Liver (tissue), 8 donors: ENCODE measurements at regions not wholly inside any gene's neighbourhood (a gene's known extent, or its start where the extent isn't known, plus 50 kb on each side); places are given as distances from the start of the nearest gene placed in this dataset.

Experiments
- DNase-seq: peaks from one replicate; pipeline ENCODE4 v3.0.0-alpha.2; 2017; ENCODE audit warnings: low spot score
- H3K27ac ChIP-seq, 2 donors: one replicate each; pipeline ENCODE4 v1.7.0; 2013; ENCODE audit warnings: inconsistent platforms in 2 of 2, low read length in 2 of 2, control low read depth in 1 of 2, low read depth in 1 of 2, mild to moderate bottlenecking in 1 of 2
- H3K27me3 ChIP-seq, 4 donors: one replicate each; pipeline versions ENCODE4 v1.6.1 to v1.7.0; 2013; ENCODE audit warnings: low read length in 3 of 4, inconsistent platforms in 1 of 4, mild to moderate bottlenecking in 1 of 4, moderate library complexity in 1 of 4; ENCODE audit not compliant: control insufficient read depth in 4 of 4, insufficient read depth in 4 of 4
- H3K36me3 ChIP-seq, 4 donors: one replicate each; pipeline versions ENCODE4 v1.6.1 to v1.7.0; 2013; ENCODE audit warnings: low read length in 3 of 4, mild to moderate bottlenecking in 3 of 4, low read depth in 1 of 4, moderate library complexity in 1 of 4; ENCODE audit not compliant: control insufficient read depth in 4 of 4, insufficient read depth in 3 of 4
- H3K4me1 ChIP-seq, 4 donors: one replicate each; pipeline versions ENCODE4 v1.6.1 to v1.7.0; 2013; ENCODE audit warnings: low read length in 3 of 4, mild to moderate bottlenecking in 3 of 4, moderate library complexity in 1 of 4; ENCODE audit not compliant: control insufficient read depth in 4 of 4, insufficient read depth in 4 of 4
- H3K4me3 ChIP-seq, 3 donors: one replicate each; pipeline versions ENCODE4 v1.6.1 to v1.7.0; 2013; ENCODE audit warnings: low read length in 3 of 3, control low read depth in 1 of 3, low read depth in 1 of 3, mild to moderate bottlenecking in 1 of 3
- H3K9ac ChIP-seq, 2 donors: one replicate each; pipeline ENCODE4 v1.7.0; 2013; ENCODE audit warnings: low read length in 2 of 2, mild to moderate bottlenecking in 2 of 2, moderate library complexity in 2 of 2, control low read depth in 1 of 2, low read depth in 1 of 2
- H3K9me3 ChIP-seq, 4 donors: one replicate each; pipeline versions ENCODE4 v1.6.1 to v1.7.0; 2013; ENCODE audit warnings: low read length in 3 of 4; ENCODE audit not compliant: control insufficient read depth in 4 of 4
- FOXA1 ChIP-seq: IDR thresholded peaks from 2 replicates; pipeline ENCODE4 v1.6.1; 2016; ENCODE audit warnings: antibody characterized with exemption
- FOXA2 ChIP-seq: IDR thresholded peaks from 2 replicates; pipeline ENCODE4 v1.6.1; 2016; ENCODE audit warnings: antibody characterized with exemption
- GABPA ChIP-seq, 2 donors: IDR thresholded peaks in 1 of 2; conservative IDR thresholded peaks in 1 of 2; 2 replicates each; pipeline ENCODE4 v1.6.1; 2016; ENCODE audit warnings: antibody characterized with exemption in 2 of 2, mild to moderate bottlenecking in 1 of 2, moderate library complexity in 1 of 2
- HNF4A ChIP-seq, 2 donors: conservative IDR thresholded peaks; 2 replicates each; pipeline ENCODE4 v1.6.1; 2016; ENCODE audit warnings: antibody characterized with exemption in 2 of 2, mild to moderate bottlenecking in 2 of 2
- JUND ChIP-seq, 2 donors: IDR thresholded peaks; 2 replicates each; pipeline ENCODE4 v1.6.1; 2016; ENCODE audit warnings: antibody characterized with exemption in 2 of 2
- NR2F2 ChIP-seq: IDR thresholded peaks from 2 replicates; pipeline ENCODE4 v1.6.1; 2016; ENCODE audit warnings: antibody characterized with exemption
- RAD21 ChIP-seq, 2 donors: IDR thresholded peaks; 2 replicates each; pipeline ENCODE4 v1.6.1; 2016; ENCODE audit warnings: antibody characterized with exemption in 2 of 2, mild to moderate bottlenecking in 2 of 2
- RXRA ChIP-seq, 2 donors: IDR thresholded peaks; 2 replicates each; pipeline ENCODE4 v1.6.1; 2017 to 2018; ENCODE audit warnings: antibody characterized with exemption in 2 of 2, mild to moderate bottlenecking in 1 of 2
- SP1 ChIP-seq: IDR thresholded peaks from 2 replicates; pipeline ENCODE4 v1.6.1; 2018; ENCODE audit warnings: antibody characterized with exemption, mild to moderate bottlenecking
- TAF1 ChIP-seq: conservative IDR thresholded peaks from 2 replicates; pipeline ENCODE4 v1.6.1; 2016; ENCODE audit warnings: antibody characterized with exemption, mild to moderate bottlenecking
- YY1 ChIP-seq: IDR thresholded peaks from 2 replicates; pipeline ENCODE4 v1.6.1; 2016; ENCODE audit warnings: antibody characterized with exemption, mild to moderate bottlenecking
- WGBS: extraction: QIAGEN DNeasy Blood & Tissue Kit; methylation state at CpG from one replicate; pipeline ENCODE4 v1.1.7; 2013; 5-methylcytosine and 5-hydroxymethylcytosine counted together
- TF ChIP-seq, protein P1 (sequence below): IDR thresholded peaks from 2 replicates; pipeline ENCODE4 v1.6.1; 2016; ENCODE audit warnings: antibody characterized with exemption
- TF ChIP-seq, protein P2 (sequence below): IDR thresholded peaks from 2 replicates; pipeline ENCODE4 v1.6.1; 2016; ENCODE audit warnings: antibody characterized with exemption, mild to moderate bottlenecking
- TF ChIP-seq, protein P3 (sequence below): fragments of 150-350 bp; IDR thresholded peaks from 2 replicates; pipeline ENCODE4 v1.5.1; 2017; ENCODE audit warnings: improper control_type of control experiment, low read depth, low read length; ENCODE audit not compliant: missing input control
- TF ChIP-seq, protein P4 (sequence below): IDR thresholded peaks from 2 replicates; pipeline ENCODE4 v1.6.1; 2016; ENCODE audit warnings: antibody characterized with exemption
- donor health status: healthy.
- donor health status: healthy.
- donor health status: healthy.
- donor health status: healthy.
- donor health status: healthy.

DNA sequence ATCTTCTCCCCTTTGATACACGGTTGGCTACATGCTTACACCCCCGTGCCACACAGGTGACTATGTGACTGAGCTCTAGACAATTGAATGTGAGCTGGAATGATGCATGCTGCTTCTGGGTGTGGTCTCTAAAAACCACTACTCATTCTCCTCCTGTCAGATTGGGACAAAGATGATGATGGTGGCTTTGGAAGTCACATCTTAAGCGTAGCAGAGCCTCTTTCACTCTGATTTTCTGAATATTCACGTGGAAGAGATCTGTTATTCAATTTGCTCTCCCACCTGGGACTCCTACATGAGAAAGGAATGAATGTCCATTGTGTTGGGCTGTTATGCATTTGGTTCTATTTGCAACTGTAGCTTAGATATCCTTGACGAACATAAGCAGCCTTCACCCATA lies 763.6 kb upstream of the EEF2KMT start:
- DNase-seq: no peak
- Histone ChIP-seq H3K36me3 (no peaks in the 10 kb centered on the region), H3K9ac (no peak overlapping the region), H3K27me3 (no peaks in the 10 kb centered on the region), H3K4me3 (no peak overlapping the region), H3K27ac (no peak overlapping the region), H3K4me1 (no peaks in the 10 kb centered on the region), H3K9me3 (no peaks in the 10 kb centered on the region)
- TF ChIP-seq RAD21 (IDR thresholded peaks at IDR 0.05) (no peak), GABPA (IDR thresholded peaks at IDR 0.05 in 1 of 2, conservative IDR thresholded peaks at IDR 0.05 in 1 of 2) (no peak), HNF4A (conservative IDR thresholded peaks at IDR 0.05) (no peak), TAF1 (no peak), FOXA1 (no peak), YY1 (no peak), RXRA (IDR thresholded peaks at IDR 0.05) (no peak)
- TF ChIP-seq, protein P1, sequence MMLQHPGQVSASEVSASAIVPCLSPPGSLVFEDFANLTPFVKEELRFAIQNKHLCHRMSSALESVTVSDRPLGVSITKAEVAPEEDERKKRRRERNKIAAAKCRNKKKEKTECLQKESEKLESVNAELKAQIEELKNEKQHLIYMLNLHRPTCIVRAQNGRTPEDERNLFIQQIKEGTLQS: no peak
- WGBS: 47% methylated on average over 5 of the region's 5 CpGs

DNA sequence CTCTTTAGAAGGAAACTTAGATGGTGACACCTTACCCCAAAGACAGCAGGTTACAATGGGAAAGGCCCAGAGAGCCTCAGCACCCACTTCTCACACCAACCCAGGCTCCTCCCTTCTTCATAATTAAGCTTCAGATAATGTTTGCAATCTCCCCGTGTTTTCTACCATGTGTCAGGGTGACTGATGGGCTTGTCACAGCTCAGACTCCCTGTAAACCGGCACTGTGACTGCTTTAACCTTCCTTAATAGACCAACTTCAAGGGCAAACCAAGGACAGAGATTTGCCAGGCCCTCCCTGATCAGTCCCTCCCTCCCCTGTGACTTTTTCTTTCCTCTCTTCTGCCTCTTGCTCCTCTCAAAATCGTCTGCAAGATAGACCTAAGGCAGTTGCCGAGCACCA lies 760.6 kb upstream of the EEF2KMT start:
- Histone ChIP-seq H3K4me1 (no peaks in the 10 kb centered on the region), H3K9ac (no peak overlapping the region), H3K27me3 (no peaks in the 10 kb centered on the region), H3K36me3 (no peaks in the 10 kb centered on the region), H3K27ac (no peak overlapping the region), H3K4me3 (no peak overlapping the region), H3K9me3 (peaks cover 0 to 2% (median 0%) of the 10 kb centered on the region in 4 donors)
- no peak for TF ChIP-seq NR2F2
- no peak for TF ChIP-seq GABPA (IDR thresholded peaks at IDR 0.05 in 1 of 2, conservative IDR thresholded peaks at IDR 0.05 in 1 of 2)
- TF ChIP-seq SP1: no peak
- TF ChIP-seq JUND (IDR thresholded peaks at IDR 0.05): no peak
- TF ChIP-seq FOXA2: no peak
- TF ChIP-seq RAD21 (IDR thresholded peaks at IDR 0.05): no peak
- TF ChIP-seq HNF4A (conservative IDR thresholded peaks at IDR 0.05): no peak
- TF ChIP-seq, protein P1: no peak
- 39% methylated on average over 4 of the region's 4 CpGs for WGBS
- DNase-seq: no peak

DNA sequence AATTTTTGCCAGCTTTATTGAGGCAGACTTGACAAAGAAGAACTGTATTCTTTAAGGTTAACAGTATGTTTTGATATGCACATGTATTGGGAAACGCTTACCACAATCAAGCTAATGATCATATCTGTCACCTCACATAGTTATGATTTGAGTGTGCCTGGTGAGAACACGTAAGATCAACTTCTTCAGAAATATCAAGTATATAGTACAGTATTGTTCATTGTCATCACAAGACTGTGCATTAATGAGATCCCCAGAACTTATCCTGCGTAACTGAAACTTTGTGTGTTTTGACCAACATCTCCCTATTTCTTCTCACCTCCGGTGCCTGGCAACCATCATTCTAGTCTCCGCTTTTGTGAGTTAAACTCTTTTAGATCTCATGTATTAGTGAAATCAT lies 756.4 kb upstream of the EEF2KMT start:
- Histone ChIP-seq H3K4me3 (no peak overlapping the region), H3K27me3 (no peaks in the 10 kb centered on the region), H3K9me3 (peaks cover 0 to 2% (median 0%) of the 10 kb centered on the region in 4 donors), H3K9ac (no peak overlapping the region), H3K27ac (no peak overlapping the region), H3K36me3 (no peaks in the 10 kb centered on the region), H3K4me1 (no peaks in the 10 kb centered on the region)
- TF ChIP-seq GABPA (IDR thresholded peaks at IDR 0.05 in 1 of 2, conservative IDR thresholded peaks at IDR 0.05 in 1 of 2) (no peak), HNF4A (conservative IDR thresholded peaks at IDR 0.05) (no peak), JUND (IDR thresholded peaks at IDR 0.05) (no peak), RAD21 (IDR thresholded peaks at IDR 0.05) (no peak), TAF1 (no peak)
- TF ChIP-seq, protein P2, sequence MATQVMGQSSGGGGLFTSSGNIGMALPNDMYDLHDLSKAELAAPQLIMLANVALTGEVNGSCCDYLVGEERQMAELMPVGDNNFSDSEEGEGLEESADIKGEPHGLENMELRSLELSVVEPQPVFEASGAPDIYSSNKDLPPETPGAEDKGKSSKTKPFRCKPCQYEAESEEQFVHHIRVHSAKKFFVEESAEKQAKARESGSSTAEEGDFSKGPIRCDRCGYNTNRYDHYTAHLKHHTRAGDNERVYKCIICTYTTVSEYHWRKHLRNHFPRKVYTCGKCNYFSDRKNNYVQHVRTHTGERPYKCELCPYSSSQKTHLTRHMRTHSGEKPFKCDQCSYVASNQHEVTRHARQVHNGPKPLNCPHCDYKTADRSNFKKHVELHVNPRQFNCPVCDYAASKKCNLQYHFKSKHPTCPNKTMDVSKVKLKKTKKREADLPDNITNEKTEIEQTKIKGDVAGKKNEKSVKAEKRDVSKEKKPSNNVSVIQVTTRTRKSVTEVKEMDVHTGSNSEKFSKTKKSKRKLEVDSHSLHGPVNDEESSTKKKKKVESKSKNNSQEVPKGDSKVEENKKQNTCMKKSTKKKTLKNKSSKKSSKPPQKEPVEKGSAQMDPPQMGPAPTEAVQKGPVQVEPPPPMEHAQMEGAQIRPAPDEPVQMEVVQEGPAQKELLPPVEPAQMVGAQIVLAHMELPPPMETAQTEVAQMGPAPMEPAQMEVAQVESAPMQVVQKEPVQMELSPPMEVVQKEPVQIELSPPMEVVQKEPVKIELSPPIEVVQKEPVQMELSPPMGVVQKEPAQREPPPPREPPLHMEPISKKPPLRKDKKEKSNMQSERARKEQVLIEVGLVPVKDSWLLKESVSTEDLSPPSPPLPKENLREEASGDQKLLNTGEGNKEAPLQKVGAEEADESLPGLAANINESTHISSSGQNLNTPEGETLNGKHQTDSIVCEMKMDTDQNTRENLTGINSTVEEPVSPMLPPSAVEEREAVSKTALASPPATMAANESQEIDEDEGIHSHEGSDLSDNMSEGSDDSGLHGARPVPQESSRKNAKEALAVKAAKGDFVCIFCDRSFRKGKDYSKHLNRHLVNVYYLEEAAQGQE: no peak
- TF ChIP-seq, protein P3, sequence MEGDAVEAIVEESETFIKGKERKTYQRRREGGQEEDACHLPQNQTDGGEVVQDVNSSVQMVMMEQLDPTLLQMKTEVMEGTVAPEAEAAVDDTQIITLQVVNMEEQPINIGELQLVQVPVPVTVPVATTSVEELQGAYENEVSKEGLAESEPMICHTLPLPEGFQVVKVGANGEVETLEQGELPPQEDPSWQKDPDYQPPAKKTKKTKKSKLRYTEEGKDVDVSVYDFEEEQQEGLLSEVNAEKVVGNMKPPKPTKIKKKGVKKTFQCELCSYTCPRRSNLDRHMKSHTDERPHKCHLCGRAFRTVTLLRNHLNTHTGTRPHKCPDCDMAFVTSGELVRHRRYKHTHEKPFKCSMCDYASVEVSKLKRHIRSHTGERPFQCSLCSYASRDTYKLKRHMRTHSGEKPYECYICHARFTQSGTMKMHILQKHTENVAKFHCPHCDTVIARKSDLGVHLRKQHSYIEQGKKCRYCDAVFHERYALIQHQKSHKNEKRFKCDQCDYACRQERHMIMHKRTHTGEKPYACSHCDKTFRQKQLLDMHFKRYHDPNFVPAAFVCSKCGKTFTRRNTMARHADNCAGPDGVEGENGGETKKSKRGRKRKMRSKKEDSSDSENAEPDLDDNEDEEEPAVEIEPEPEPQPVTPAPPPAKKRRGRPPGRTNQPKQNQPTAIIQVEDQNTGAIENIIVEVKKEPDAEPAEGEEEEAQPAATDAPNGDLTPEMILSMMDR: no peak
- TF ChIP-seq, protein P4, sequence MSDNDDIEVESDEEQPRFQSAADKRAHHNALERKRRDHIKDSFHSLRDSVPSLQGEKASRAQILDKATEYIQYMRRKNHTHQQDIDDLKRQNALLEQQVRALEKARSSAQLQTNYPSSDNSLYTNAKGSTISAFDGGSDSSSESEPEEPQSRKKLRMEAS: no peak
- no peak for DNase-seq
- WGBS: 67% methylated on average over 5 of the region's 5 CpGs
